ENCODE measurements at regions not wholly inside any gene's neighbourhood (a gene's known extent, or its start where the extent isn't known, plus 50 kb on each side); places are given as distances from the start of the nearest gene placed in this dataset.

GRCh38 chrX:5672099-5672498 is 556.6 kb downstream of the NLGN4X start:
- TF ChIP-seq, protein P1, sequence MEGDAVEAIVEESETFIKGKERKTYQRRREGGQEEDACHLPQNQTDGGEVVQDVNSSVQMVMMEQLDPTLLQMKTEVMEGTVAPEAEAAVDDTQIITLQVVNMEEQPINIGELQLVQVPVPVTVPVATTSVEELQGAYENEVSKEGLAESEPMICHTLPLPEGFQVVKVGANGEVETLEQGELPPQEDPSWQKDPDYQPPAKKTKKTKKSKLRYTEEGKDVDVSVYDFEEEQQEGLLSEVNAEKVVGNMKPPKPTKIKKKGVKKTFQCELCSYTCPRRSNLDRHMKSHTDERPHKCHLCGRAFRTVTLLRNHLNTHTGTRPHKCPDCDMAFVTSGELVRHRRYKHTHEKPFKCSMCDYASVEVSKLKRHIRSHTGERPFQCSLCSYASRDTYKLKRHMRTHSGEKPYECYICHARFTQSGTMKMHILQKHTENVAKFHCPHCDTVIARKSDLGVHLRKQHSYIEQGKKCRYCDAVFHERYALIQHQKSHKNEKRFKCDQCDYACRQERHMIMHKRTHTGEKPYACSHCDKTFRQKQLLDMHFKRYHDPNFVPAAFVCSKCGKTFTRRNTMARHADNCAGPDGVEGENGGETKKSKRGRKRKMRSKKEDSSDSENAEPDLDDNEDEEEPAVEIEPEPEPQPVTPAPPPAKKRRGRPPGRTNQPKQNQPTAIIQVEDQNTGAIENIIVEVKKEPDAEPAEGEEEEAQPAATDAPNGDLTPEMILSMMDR (IDR thresholded peaks at IDR 0.05), result no peak
- TF ChIP-seq EP300 (IDR thresholded peaks at IDR 0.05) (no peak), POLR2A (IDR thresholded peaks at IDR 0.05) (no peak)

Data from sigmoid colon (tissue), 4 donors.